ENCODE measurements at regions not wholly inside any gene's neighbourhood (a gene's known extent, or its start where the extent isn't known, plus 50 kb on each side); places are given as distances from the start of the nearest gene placed in this dataset.
"Not testable (repeated sequence)": the region's sequence is repeated elsewhere in the genome, so short reads cannot be mapped to it uniquely, and the experiment has no call there.

DNA sequence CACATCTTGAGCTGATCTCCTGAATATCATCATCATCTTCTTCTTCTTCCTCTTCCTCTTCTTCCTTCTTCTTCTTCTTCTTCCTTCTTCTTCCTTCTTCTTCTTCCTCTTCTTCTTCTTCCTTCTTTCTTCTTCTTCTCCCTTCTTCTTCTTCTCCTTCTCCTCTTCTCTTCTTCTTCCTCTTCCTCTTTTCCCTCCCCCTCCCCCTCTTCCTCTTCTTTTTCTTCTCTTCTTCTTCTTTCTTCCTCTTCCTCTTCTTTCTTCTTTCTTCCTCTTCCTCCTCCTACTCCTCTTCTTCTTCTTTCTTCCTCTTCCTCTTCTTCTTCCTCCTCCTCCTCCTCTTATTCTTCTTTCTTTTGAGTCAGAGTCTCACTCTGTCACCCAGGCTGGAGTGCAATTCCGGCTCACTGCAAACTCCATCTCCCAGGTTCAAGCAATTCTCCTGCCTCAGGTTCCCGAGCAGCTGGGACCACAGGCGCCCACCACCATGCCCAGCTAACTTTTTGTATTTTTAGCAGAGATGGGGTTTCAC is 197.9 kb upstream of the NANOGP8 start:
- DNase-seq (ENCODE audit: low spot score): no peak

DNA sequence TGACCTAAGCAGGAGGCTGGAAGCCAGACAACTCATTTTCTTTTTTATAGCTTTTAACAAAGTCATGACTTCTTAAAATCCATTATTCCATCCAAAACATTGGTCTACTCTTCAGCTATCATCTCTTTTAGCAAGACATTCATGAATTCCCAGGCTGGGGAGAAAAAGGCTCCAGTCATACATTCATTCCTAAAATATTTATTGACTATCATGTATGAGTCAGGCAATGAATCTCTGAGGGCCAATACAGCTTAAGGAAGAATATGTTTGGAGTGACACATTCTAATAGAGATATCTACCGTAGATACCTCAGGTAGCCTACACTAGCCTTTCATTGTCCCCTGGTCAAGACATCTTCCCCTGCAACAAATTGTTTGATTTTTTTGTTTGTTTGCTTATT is 196.4 kb upstream of the NANOGP8 start:
- no peak for DNase-seq (ENCODE audit: low spot score)

DNA sequence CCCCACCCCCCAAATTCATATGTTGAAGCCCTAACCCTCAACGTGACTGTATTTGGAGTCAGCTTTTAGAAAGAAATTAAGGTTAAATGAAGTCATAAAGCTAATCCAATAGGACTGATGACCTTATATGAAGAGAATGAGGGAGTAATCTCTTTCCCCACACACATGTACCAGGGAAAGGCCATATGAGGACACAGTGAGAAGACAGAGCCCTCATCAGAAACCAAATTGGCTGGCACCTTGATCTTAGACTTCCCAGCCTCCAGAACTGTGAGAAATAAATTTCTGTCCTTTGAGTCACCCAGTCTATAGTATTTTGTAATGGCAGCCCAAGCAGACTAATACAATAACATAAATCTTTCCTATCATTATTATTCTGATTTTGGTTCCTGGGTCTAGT is 194.7 kb upstream of the NANOGP8 start:
- DNase-seq (ENCODE audit: low spot score): no peak

DNA sequence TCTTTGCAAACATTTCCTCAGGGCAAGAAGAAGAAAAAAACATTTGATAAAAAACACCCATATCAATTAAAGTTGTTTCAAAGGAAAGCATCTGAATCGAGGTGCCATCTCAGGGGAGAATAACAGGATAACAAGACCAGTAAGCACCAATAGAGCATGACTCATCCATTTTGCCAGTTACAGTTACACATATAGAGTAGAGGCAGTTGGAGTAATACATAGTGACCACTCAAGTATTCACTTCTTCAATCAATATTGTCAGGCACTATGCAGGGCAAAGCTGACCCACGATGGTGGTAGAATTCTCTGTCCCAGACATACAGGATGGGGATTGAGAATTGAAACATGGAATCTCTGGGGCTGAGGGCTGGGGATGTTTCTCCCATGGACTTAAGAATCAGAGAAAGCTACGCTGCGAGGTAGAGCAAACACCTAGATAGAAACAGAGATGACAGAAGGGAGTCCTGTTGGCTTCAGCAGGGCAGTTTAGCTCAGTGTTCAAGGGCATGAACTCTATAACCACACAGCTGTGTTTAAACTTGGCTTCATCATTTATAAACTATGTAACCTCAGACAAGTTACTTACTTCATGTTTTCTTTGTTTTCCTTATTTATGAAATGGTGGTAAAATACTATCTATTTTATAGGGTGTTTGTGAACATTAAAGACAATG is 186.4 kb upstream of the NANOGP8 start:
- no peak for DNase-seq (ENCODE audit: low spot score)

DNA sequence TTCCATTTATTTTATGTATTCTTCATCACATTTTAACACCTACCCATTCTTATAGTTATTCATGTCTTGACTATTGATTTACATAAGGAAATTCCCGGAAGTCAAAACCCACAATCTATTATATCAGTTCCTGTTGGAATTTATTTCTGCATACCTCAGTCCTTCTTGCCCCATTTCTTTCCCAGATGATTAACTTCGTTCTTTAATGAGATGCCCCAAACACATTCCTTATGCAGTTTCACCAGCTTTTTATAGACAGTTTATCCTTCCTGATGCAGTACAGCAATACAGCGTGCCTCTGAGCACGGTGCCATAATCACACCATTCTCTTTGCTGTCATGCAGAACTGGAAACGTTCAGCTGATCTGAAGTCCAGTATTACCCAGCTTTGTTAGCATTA is 175.8 kb upstream of the NANOGP8 start:
- DNase-seq (ENCODE audit: low spot score): no peak

DNA sequence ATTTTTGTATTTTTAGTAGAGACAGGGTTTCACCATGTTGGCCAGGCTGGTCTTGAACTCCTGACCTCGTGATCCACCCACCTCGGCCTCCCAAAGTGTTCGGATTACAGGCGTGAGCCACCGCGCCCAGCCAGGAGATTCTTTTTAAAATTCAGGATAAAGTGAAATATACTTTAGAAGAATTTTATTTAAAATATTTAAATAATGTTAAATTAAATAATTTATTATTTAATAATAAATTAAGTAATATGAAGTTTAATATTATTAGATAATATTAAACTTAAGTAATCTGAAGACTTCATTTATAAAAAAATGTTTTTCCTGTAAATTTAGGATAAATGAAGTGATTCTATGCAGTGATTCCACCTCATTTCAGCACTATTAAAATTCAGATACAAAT is 175.2 kb upstream of the NANOGP8 start:
- DNase-seq (ENCODE audit: low spot score): not testable (repeated sequence)

DNA sequence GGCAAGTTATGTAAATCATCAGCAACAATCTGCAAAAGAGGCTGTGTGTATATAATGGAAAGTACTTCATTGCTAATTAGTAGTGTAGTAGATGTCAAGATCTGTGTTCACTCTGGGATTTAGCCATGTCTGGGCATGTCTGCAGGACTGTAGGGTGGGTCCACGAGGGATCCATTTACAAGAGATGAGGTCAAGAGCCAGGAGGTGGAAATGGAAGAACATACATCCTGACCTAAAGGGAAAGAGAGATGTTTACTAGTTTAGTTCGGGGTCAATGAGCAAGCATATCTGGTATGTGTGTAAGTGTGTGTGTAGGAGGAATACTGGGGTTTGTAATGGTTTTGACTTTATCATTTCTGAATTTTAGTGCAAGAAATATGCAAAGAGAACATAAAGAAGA is 171.5 kb upstream of the NANOGP8 start:
- DNase-seq (ENCODE audit: low spot score): no peak

DNA sequence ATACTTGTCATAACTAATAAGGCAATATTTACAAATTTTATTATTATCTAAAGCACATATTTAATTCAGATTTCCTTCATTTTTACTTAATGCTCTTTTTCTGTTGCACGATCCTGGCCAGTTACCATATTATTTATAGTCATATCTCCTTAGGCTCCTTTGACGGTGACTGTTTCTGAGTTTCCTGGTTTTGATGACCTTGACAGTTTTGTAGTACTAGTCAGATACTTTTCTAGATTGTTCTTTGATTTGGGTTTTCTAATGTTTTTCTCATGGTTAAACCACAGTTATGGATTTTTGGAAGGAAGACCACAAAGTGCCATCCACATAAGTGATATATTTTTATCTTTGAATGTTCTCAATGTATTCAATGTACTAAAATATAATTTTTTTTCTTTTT is 171.0 kb upstream of the NANOGP8 start:
- DNase-seq (ENCODE audit: low spot score): no peak

DNA sequence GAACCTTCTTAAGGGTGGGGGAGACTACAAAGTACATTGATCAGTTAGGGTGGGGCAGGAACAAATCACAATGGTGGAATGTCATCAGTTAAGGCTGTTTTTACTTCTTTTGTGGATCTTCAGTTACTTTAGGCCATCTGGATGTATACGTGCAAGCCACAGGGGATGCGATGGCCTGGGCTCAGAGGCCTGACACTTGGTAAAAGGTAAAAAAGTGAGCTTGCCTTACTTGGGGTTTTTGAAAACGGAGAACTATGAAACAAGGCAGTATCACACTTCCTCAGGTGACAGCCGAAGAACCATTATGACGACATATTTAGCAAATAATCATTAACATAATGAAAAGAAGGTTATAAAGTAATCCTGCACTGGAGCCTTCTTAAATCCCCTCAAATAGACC is 169.8 kb upstream of the NANOGP8 start:
- not testable (repeated sequence) for DNase-seq (ENCODE audit: low spot score)

DNA sequence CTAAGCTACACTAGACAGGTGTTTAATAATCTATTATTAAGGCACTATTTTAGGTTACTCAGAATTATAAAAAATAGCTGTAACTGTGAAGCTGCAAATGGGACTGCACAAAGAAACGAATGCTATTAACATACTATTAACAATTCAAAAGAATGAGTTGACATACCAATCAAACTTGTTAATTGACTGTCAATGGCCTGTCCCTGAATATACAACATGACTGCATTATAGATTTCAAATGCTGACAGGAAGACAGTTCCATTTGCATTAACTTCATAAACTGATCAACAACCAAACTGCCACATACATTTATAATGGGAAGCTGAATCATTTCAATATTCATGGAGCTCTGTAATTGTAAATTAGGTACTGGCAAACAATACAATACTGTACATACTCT is 169.0 kb upstream of the NANOGP8 start:
- DNase-seq (ENCODE audit: low spot score): no peak

DNA sequence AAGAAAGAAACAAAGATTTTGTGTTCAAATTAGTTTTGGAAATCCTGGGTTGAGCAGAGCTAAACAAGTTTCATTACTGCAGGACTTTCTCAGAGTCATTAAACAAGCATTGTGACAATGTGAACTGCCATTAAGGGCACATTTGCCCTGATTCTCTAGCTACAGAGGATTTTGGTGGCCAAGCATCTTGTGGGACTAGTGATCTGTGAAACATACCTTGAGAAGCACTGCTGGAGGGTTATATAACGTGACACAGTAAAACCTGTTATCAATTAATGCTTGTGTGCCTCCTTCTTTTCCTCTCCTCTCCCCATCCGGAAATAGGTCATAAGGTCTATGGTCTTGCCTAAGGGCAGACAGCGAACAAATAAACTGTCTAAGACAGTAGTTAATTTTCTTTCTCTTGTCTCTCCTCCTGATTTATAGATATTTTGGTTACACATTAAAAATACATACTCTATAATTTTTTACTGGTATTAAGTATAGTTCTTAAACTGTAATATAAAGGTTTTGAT is 167.3 kb upstream of the NANOGP8 start:
- no peak for DNase-seq (ENCODE audit: low spot score)

DNA sequence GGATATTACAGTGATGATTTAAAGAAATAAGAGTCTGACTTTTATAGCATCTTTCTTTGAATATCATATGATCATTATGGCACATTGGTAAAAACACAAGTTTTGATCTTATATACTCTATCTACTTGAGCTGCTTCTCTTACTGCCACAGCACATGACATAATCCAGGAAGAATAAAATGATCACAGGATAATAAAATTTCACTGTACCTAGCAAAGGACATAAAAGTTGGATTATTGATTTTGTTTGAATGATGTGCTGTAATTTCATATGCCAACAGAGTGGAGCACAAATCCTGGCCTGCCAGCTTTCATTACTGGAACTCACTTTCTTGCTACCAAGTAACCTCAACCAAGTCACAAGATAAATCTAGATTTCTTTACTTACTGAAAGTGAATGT is 162.1 kb upstream of the NANOGP8 start:
- no peak for DNase-seq (ENCODE audit: low spot score)

DNA sequence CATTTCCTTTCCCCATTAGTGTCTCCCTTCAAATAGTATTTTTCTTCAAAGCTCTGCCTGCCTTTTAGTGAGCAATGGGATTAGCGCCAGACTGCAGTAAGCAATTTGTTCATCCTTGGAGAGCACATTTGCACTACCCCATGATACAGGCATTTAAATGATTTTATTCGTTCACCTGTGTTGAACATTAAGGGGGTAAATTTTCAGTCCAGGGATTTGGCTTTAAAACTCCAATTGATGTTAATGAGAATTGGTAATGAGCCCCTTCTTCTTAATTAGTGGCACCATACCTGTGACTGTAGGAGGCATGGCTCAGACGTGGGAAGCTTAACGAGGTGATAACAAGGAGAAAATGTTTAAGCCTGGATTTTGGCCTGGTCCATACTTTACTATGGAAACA is 161.4 kb upstream of the NANOGP8 start:
- no peak for DNase-seq (ENCODE audit: low spot score)

DNA sequence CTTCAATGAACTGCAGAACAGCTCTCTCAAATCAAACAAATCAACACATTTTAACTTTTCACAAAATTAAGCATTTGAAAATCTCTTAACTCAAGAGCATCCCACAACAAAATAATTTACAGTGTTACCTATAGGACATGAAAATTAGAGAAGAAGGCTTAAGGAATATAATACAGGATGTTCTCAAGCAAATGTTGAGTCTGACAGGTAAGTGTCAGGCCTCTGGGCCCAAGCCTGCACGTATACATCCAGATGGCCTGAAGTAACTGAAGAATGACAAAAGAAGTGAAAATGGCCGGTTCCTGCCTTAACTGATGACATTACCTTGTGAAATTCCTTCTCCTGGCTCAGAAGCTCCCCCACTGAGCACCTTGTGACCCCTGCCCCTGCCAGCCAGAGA is 160.6 kb upstream of the NANOGP8 start:
- DNase-seq (ENCODE audit: low spot score): not testable (repeated sequence)

DNA sequence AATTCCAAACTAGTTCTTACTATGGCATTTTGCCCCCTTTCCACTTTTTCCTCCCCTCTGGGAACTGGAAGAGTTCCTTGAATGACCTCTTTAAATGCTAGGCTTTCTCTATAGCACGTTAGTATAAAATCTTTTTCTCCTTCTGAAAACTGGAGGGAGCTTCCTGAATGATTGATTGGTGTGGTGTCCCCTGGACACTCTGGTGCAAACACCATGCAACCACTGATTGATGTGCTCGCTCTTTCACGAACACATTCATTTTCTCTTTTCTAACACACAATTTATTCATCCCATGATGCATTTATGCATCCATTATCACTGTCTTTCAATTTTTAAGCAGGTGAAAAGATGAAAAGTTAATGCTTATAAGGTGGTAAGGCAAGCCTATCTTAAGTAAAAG is 159.1 kb upstream of the NANOGP8 start:
- no peak for DNase-seq (ENCODE audit: low spot score)

DNA sequence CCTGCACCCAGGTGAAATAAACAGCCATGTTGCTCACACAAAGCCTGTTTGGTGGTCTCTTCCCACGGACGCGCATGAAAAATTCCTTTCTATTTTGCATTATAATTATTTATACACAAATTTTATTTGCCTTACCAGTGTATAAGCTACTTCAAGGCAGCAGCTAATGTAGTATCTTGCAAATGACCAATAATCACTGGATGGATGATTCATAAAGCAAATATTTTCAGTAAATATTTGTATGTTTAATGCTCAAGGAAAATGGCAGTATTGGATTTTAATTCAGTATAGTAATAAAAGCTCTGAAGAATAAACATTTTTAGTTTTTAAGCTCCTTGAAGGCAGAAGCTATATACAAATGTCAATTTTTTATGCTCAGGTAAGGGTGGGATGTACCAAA is 158.7 kb upstream of the NANOGP8 start:
- DNase-seq (ENCODE audit: low spot score): no peak

DNA sequence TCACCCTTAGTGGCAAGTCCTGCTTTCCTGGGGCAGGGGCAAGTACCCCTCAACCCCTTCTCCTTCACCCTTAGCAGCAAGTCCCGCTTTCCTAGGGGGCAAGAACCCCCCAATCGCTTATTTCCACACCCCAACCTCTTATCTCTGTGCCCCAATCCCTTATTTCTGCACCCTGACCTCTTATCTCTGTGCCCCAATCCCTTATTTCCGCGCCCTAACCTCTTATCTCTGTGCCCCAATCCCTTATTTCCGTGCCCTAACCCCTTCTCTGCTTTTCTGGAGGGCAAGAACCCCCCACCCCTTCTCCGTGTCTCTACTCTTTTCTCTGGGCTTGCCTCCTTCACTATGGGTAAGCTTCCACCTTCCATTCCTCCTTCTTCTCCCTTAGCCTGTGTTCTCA is 154.6 kb upstream of the NANOGP8 start:
- not testable (repeated sequence) for DNase-seq (ENCODE audit: low spot score)

DNA sequence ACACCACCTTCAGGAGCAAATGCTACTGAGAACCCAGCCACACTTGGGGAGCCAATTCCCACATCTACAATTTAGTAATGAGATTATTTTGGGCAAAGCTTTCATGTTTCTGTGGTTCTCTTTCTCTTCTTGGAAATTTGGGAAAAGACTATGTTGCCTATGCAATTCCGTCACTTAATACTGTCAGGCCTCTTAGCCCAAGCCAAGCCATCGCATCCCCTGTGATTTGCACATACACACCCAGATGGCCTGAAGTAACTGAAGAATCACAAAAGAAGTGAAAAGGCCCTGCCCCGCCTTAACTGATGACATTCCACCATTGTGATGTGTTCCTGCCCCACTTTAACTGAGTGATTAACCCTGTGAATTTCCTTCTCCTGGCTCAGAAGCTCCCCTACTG is 153.4 kb upstream of the NANOGP8 start:
- DNase-seq (ENCODE audit: low spot score): not testable (repeated sequence)

DNA sequence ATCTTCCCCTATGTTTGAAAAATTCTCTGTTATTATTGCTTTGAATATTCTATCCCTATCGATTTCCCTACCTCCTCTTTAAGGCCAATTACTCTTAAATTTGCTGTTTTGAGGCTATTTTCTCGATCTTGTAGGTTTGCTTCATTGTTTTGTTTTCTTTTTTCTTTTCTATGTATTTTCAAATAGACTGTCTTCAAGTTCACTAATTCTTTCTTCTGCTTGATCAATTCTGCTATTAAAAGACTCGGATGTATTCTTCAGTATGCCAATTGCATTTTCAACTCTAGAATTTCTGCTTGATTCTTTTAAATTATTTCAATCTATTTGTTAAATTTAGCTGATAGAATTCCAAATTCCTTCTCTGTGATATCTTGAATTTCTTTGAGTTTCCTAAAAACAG is 144.0 kb upstream of the NANOGP8 start:
- DNase-seq (ENCODE audit: low spot score): no peak

DNA sequence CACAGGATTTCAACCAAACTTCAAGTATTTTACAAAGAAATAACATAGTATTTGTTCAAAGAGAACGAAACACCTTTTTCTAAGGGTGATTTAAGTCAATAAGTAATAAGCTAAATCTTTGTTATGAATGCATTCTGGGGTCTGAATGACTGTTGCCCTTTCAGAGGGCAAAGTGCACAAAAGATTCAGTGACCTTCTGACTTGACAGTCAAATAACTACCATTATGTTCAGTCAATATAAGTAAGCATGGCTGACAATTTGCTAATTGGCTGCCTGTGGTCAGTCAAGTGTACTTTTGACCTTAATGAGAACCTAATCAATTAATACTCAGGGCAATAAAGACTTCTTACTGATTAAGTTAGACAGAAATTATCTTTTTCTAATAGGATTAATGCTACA is 133.1 kb upstream of the NANOGP8 start:
- no peak for DNase-seq (ENCODE audit: low spot score)

DNA sequence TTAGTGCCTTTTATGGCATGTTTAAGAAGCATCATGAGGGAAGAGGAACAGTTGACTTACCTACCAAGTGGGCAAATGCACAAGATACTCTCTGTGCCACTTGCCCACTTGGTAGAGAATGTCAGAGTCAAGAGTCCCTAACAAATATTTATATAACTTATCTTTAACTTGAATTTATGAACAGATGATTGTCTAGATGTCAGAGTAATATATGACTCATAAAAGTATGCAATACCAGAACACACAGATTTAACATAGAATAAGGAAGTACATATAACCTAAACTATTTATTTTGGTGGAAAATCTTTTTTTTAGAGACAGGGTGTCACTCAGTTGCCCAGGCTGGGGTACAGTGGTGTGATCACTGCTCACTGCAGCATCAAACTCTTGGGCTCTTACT is 130.0 kb upstream of the NANOGP8 start:
- DNase-seq (ENCODE audit: low spot score): no peak

DNA sequence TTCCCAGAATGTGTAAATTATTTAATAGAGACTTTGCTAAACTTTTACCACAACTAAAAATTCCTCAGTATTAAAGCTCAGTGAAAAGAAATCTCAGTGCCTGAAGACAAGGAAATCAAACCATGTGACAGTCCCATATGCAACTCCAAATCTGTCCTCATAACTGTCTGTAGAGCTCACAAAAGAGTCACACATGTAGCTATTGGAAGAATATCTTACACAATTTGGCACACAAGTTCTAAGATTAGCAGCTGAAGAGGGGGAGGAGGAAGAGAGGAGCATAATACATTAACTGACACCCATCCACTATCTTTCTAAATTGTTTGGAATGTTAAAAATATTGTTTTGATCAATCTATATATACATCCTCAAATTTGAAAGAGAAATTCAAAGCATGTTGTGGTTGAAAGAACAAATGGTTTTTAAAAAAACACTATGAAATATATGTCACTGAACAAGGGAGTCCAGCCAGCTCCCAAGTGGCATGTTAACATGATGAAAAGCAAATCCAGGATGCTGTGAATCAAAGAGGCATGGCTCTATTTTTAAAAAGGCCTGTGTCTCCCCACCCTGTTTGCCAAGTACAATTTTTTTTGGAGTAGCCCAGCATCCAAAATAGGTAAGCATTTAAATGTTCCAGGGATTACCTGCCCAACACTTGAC is 126.3 kb upstream of the NANOGP8 start:
- DNase-seq (ENCODE audit: low spot score): no peak

DNA sequence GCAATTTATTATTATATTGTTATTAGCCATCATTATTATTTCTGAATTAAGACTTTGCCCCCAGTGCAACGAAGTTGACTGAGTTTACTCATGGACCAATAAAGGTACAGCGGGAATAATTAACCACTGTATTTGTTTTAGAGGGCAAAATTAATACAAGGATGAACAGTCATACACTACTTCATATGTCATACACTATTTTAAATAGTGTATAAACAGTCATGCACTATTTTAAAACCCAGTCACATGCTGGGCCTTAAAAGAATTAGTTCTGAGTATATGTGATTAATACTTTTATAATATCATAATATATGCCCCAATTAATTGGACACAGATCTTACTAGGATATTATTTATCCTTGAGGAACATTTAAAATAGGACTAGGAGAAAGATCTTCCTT is 125.3 kb upstream of the NANOGP8 start:
- DNase-seq (ENCODE audit: low spot score): no peak

DNA sequence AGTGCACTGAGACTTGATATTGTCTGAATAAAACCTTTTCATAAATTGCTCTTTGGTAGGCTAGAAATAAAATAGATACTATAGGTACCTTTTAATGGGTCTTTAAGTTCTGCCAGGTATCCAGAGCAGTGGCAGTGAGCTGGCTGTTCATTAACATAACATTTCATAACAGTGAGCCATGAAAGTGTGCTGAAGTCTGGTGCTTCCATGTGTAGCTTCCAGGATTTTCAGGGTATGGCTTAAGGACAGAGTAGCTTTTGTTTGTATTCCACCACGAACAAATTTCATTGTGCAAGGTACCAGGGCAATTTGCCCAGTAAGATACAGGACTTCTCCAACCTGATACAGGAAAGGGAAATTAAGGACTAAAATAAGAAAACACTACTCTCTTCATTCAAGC is 124.7 kb upstream of the NANOGP8 start:
- DNase-seq (ENCODE audit: low spot score): no peak
